SK-N-MC (cell line): ENCODE measurements at regions not wholly inside any gene's neighbourhood (a gene's known extent, or its start where the extent isn't known, plus 50 kb on each side); places are given as distances from the start of the nearest gene placed in this dataset.
"Not testable (repeated sequence)": the region's sequence is repeated elsewhere in the genome, so short reads cannot be mapped to it uniquely, and the experiment has no call there.

Experiments used
- EZH2 ChIP-seq: fragments of 200-600 bp; sonication (generic); IDR thresholded peaks from one replicate; pipeline ENCODE4 v1.6.1; 2017; ENCODE audit warnings: antibody characterized with exemption
- FOXP2 ChIP-seq: optimal IDR thresholded peaks from 2 replicates; pipeline ENCODE3; 2011; ENCODE audit warnings: mild to moderate bottlenecking, moderate library complexity; ENCODE audit not compliant: insufficient read depth; ENCODE audit errors: extremely low read length, control extremely low read depth
- POLR2AphosphoS5 ChIP-seq: IDR thresholded peaks from 2 replicates; pipeline ENCODE4 v1.6.1; 2012; ENCODE audit warnings: mild to moderate bottlenecking, low read depth, low read length, borderline replicate concordance

DNA sequence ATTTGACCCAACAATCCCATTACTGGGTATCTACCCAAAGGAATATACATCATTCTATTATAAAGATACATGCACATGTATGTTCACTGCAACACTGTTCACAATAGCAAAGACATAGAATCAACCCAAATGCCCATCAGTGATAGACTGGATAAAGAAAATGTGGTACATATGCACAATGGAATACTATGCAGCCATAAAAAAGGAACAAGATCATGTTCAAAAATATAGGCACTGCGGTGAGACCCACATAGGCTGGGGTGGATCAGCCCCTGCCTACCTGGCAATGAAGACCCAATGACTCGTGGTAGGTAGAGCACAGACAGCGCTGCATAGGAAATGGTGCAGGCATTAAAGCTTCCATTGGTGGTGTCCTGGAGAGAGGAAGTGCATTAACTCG, 88.6 kb upstream of the NFIL3 start:
- not testable (repeated sequence) for TF ChIP-seq EZH2, POLR2AphosphoS5, FOXP2
